RWPE2 (cell line): ENCODE measurements at regions not wholly inside any gene's neighbourhood (a gene's known extent, or its start where the extent isn't known, plus 50 kb on each side); places are given as distances from the start of the nearest gene placed in this dataset.

Source experiments
- ATAC-seq: fragments of 200-7000 bp; cut with Tn5 transposase; 3 replicates; pipeline ENCODE4 v1.9.1; 2021; ENCODE audit warnings: low read depth
- DNase-seq: peaks from one replicate; pipeline ENCODE4 v3.0.0-alpha.2; 2020; ENCODE audit warnings: low spot score
- H3K27ac ChIP-seq: fragments of 450-650 bp; 2 replicates; pipeline ENCODE4 v1.5.1; 2017; ENCODE audit warnings: mild to moderate bottlenecking; ENCODE audit not compliant: poor library complexity, severe bottlenecking
- H3K27me3 ChIP-seq: fragments of 250-450 bp; sonication (Bioruptor Pico); 2 replicates; pipeline ENCODE4 v1.5.1; 2021; ENCODE audit warnings: mild to moderate bottlenecking, moderate library complexity; ENCODE audit not compliant: insufficient read depth, poor library complexity, severe bottlenecking
- H3K36me3 ChIP-seq: fragments of 250-450 bp; sonication (Bioruptor Pico); 2 replicates; pipeline ENCODE4 v1.5.1; 2020; ENCODE audit warnings: low read depth, mild to moderate bottlenecking, moderate library complexity
- H3K4me1 ChIP-seq: fragments of 250-450 bp; sonication (Bioruptor Pico); 2 replicates; pipeline ENCODE4 v1.5.1; 2021; ENCODE audit warnings: mild to moderate bottlenecking, moderate library complexity; ENCODE audit not compliant: insufficient read depth, poor library complexity, severe bottlenecking
- H3K4me3 ChIP-seq: fragments of 250-450 bp; sonication (Bioruptor Pico); 2 replicates; pipeline ENCODE4 v1.5.1; 2021; ENCODE audit warnings: mild to moderate bottlenecking, moderate library complexity; ENCODE audit not compliant: severe bottlenecking
- H3K9me3 ChIP-seq: fragments of 250-450 bp; sonication (Bioruptor Pico); 2 replicates; pipeline ENCODE4 v1.5.1; 2021; ENCODE audit warnings: mild to moderate bottlenecking, moderate library complexity; ENCODE audit not compliant: severe bottlenecking
- TF ChIP-seq, protein P1 (sequence below): fragments of 450-650 bp; IDR thresholded peaks from one replicate; pipeline ENCODE4 v1.5.1; 2017; ENCODE audit warnings: mild to moderate bottlenecking, moderate library complexity; ENCODE audit not compliant: poor library complexity, severe bottlenecking

DNA sequence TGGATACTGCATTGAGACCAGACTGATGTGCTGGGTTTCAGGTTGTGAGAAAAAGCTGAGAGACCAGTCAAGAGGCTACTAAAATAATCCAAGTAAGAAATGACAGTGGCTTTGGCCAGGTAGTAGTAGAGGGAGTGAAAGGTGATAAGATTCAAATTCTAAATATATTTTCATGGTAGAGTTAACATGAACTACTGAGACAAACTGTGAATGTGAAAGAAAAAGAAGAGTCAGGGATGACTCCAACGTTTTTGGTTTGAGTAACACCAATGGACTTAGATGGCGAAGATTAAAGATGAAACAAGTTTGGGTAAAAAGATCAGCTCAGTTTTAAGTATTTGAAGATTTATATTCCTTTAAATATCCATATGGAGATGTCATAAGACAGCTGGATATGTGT lies 209.4 kb downstream of the ZEB2 start:
- Histone ChIP-seq H3K27ac (no peak overlapping the region), H3K9me3 (peaks cover 4% of the 10 kb centered on the region), H3K27me3 (no peaks in the 10 kb centered on the region), H3K4me3 (no peak overlapping the region), H3K4me1 (no peaks in the 10 kb centered on the region), H3K36me3 (no peaks in the 10 kb centered on the region)
- DNase-seq (no peak), ATAC-seq (no peak)
- TF ChIP-seq, protein P1, sequence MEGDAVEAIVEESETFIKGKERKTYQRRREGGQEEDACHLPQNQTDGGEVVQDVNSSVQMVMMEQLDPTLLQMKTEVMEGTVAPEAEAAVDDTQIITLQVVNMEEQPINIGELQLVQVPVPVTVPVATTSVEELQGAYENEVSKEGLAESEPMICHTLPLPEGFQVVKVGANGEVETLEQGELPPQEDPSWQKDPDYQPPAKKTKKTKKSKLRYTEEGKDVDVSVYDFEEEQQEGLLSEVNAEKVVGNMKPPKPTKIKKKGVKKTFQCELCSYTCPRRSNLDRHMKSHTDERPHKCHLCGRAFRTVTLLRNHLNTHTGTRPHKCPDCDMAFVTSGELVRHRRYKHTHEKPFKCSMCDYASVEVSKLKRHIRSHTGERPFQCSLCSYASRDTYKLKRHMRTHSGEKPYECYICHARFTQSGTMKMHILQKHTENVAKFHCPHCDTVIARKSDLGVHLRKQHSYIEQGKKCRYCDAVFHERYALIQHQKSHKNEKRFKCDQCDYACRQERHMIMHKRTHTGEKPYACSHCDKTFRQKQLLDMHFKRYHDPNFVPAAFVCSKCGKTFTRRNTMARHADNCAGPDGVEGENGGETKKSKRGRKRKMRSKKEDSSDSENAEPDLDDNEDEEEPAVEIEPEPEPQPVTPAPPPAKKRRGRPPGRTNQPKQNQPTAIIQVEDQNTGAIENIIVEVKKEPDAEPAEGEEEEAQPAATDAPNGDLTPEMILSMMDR = no peak

DNA sequence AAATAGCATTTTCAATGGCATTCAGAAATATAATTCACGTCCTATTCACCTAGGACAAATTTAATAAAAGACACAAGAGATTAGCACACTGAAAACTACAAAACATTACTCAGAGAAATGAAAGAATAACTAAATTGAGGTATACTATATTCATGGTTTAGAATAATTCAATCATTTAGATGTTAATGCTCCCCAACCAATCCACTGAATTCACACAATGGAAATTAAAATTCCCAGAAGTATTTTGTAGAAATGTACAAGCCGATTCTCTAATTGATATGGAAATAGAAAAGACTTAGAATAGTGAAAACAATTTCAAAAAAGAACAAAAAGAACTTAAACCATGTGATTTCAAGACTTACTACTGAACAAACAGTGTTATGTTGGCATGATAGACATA lies 212.2 kb downstream of the ZEB2 start:
- no peak for ATAC-seq
- Histone ChIP-seq H3K27ac (no peak overlapping the region), H3K9me3 (peaks cover under 1% of the 10 kb centered on the region), H3K27me3 (no peaks in the 10 kb centered on the region), H3K4me3 (no peak overlapping the region), H3K36me3 (no peaks in the 10 kb centered on the region), H3K4me1 (no peaks in the 10 kb centered on the region)
- DNase-seq = no peak
- TF ChIP-seq, protein P1 = no peak

DNA sequence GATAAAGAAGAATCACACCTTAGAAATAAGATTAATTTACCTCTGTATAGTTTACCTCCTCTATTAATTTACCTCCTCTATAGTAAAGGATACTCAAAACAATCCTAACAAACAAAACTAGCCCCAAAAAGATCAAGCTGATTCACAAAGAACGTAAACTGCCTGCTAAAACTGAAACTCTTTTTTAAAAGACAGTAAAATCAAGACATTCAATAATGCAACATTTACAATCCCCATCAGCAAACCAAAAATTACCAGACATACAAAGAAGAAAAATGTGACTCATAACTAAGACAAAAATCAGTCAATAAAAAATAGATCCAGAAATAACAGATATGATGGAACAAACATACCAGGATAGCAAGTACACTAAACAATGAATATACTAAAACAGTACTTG lies 215.7 kb downstream of the ZEB2 start:
- DNase-seq = no peak
- ATAC-seq = no peak
- Histone ChIP-seq H3K27me3 (no peaks in the 10 kb centered on the region), H3K27ac (no peak overlapping the region), H3K4me1 (no peaks in the 10 kb centered on the region), H3K9me3 (no peaks in the 10 kb centered on the region), H3K4me3 (no peak overlapping the region), H3K36me3 (no peaks in the 10 kb centered on the region)
- TF ChIP-seq, protein P1 = no peak

DNA sequence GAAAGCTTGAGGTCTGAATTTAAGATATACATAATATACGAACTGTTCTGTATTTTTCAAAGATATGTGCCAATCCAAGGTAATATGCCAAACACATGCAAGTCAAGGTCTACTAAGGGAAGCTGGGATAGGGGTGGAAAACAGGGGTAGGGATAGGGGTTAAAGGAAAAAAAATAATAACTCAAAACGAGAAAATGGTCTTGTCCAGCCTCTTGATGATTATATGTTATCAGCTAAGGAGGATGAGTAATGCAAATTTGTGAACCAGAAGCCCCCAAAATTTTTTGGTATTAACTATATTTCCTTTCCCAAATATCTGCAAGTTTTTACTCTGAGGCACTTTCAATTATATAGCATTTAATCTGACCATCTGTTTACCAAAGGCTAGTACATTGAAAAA lies 219.3 kb downstream of the ZEB2 start:
- TF ChIP-seq, protein P1 = no peak
- Histone ChIP-seq H3K36me3 (no peaks in the 10 kb centered on the region), H3K9me3 (no peaks in the 10 kb centered on the region), H3K4me3 (no peak overlapping the region), H3K27ac (no peak overlapping the region), H3K27me3 (no peaks in the 10 kb centered on the region), H3K4me1 (no peaks in the 10 kb centered on the region)
- DNase-seq (no peak), ATAC-seq (no peak)

DNA sequence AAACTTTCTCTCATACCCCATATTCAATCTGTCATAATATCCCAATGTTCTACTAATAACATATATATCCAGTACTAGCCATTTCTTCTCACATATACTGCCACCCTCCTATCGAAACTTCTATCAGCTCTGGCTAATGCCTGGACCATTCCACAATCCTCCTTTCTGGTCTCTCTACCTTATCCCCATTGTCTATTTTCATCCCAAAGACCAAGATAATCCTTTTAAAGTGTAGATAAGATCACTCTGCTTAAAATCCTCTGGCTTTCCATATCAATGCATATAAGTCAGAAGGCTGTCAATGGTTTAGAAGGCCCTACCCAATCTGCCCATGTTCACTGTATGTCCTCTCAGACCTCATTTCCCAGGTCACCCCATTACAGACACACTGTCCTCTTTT lies 229.6 kb downstream of the ZEB2 start:
- H3K36me3 ChIP-seq = no peaks in the 10 kb centered on the region
- TF ChIP-seq, protein P1 = no peak
- DNase-seq (no peak), ATAC-seq (no peak)
- no peaks in the 10 kb centered on the region for H3K9me3 ChIP-seq
- no peaks in the 10 kb centered on the region for H3K4me1 ChIP-seq
- no peaks in the 10 kb centered on the region for H3K27me3 ChIP-seq
- no peak overlapping the region for H3K4me3 ChIP-seq
- no peak overlapping the region for H3K27ac ChIP-seq
